Skeletal muscle tissue (tissue), 3 donors: ENCODE measurements at regions not wholly inside any gene's neighbourhood (a gene's known extent, or its start where the extent isn't known, plus 50 kb on each side); places are given as distances from the start of the nearest gene placed in this dataset.

Experiments used
- H3K27ac ChIP-seq: one replicate; pipeline ENCODE4 v1.7.0; 2013; ENCODE audit warnings: mild to moderate bottlenecking, low read depth, low read length, inconsistent platforms
- H3K27me3 ChIP-seq, 3 donors: one replicate each; pipeline ENCODE4 v1.7.0; 2013; ENCODE audit warnings: low read length in 3 of 3; ENCODE audit not compliant: control insufficient read depth in 3 of 3, insufficient read depth in 3 of 3
- H3K36me3 ChIP-seq, 3 donors: one replicate each; pipeline ENCODE4 v1.7.0; 2013; ENCODE audit warnings: low read length in 3 of 3; ENCODE audit not compliant: control insufficient read depth in 3 of 3, insufficient read depth in 3 of 3
- H3K4me1 ChIP-seq, 3 donors: one replicate each; pipeline ENCODE4 v1.7.0; 2013; ENCODE audit warnings: low read length in 3 of 3, mild to moderate bottlenecking in 3 of 3; ENCODE audit not compliant: control insufficient read depth in 3 of 3, insufficient read depth in 3 of 3
- H3K4me3 ChIP-seq, 3 donors: one replicate each; pipeline ENCODE4 v1.7.0; 2013; ENCODE audit warnings: low read length in 3 of 3
- H3K9ac ChIP-seq, 3 donors: one replicate each; pipeline ENCODE4 v1.7.0; 2013; ENCODE audit warnings: low read length in 3 of 3, mild to moderate bottlenecking in 3 of 3, moderate library complexity in 2 of 3, low read depth in 1 of 3
- H3K9me3 ChIP-seq, 3 donors: one replicate each; pipeline ENCODE4 v1.7.0; 2013; ENCODE audit warnings: low read length in 3 of 3; ENCODE audit not compliant: control insufficient read depth in 3 of 3
- donor health status: Osteomylitis.

DNA sequence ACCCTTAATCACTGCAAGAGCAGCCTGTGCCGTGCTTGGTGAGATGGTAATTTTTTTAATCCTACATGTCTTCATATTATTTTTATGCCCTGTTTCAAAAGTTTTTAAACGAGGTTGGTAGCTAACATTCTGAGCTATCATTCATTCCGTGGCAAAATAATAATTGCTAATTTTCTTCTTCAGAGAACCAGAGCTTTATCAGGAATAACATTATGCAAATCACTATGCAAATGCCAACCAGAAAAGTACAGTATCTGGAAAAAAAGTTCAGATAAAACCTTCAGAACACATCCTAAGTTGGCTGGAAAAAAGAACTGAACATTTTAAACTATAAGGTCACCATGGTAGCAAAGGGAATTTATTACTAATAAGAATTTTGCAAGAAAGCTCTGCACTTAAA is 165.1 kb upstream of the NABP1 start:
- Histone ChIP-seq H3K27me3 (no peaks in the 10 kb centered on the region), H3K9ac (no peak overlapping the region), H3K36me3 (no peaks in the 10 kb centered on the region), H3K4me3 (no peak overlapping the region), H3K4me1 (no peaks in the 10 kb centered on the region), H3K9me3 (no peaks in the 10 kb centered on the region), H3K27ac (no peak overlapping the region)

- Histone ChIP-seq H3K9me3 (no peaks in the 10 kb centered on the region), H3K36me3 (no peaks in the 10 kb centered on the region), H3K4me1 (no peaks in the 10 kb centered on the region), H3K4me3 (no peak overlapping the region), H3K27me3 (no peaks in the 10 kb centered on the region), H3K9ac (no peak overlapping the region), H3K27ac (no peak overlapping the region)
These were observed 163.3 kb upstream of the NABP1 start for GRCh38 chr2:191514613-191515012.

GRCh38 chr2:191515551-191515950 is 162.4 kb upstream of the NABP1 start:
- H3K9me3 ChIP-seq: no peaks in the 10 kb centered on the region
- H3K27me3 ChIP-seq: no peaks in the 10 kb centered on the region
- H3K4me1 ChIP-seq: no peaks in the 10 kb centered on the region
- H3K4me3 ChIP-seq: no peak overlapping the region
- no peaks in the 10 kb centered on the region for H3K36me3 ChIP-seq
- H3K27ac ChIP-seq: no peak overlapping the region
- H3K9ac ChIP-seq: no peak overlapping the region

DNA sequence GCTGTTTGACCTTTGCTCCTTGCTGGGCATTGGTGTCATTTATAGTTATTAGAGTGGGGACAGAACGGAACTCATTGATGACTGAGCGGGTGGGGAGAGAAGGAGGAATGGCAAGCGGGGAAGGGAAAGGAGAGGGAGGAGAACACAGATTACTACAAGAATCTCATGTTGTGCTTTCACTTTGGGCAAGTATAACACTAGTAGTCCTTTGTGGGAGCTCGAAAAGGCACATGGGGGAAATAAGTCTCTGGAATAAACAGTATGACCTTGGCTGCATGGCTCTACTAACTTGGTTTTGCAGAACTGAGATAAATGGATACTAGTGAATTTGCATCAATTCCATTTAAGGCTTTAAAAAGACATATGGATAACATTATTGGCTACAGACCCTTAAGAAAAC is 161.7 kb upstream of the NABP1 start:
- Histone ChIP-seq H3K4me3 (no peak overlapping the region), H3K9me3 (no peaks in the 10 kb centered on the region), H3K9ac (no peak overlapping the region), H3K4me1 (no peaks in the 10 kb centered on the region), H3K27ac (no peak overlapping the region), H3K36me3 (no peaks in the 10 kb centered on the region), H3K27me3 (no peaks in the 10 kb centered on the region)

DNA sequence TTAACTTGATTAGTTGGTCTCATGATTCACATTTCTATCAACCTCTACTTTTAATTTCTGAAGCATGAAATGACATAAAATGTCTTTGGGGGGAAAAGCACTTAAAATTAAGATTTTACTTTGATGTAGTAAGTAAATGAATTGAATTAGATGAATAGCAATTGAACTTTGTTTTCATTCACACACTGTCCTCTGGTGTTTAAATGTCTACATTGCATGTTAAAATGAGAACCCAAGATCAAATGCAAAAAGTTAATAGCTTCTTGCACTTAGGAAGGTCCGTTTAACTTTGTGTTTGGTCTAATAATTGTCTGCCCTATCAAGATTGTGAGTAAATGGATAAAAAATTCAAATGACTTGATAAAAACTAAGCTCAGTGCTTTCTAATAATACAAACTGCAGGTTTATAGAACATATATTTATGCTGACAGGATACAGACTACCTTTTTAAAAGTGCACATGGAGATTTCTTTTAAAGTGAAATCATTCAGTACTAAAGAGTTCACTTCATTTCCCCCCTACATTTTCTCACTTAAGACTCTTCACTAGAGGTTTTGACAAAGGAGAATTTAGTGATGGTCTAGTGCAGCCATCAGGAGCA is 156.2 kb upstream of the NABP1 start:
- Histone ChIP-seq H3K27ac (no peak overlapping the region), H3K4me3 (no peak overlapping the region), H3K36me3 (no peaks in the 10 kb centered on the region), H3K27me3 (no peaks in the 10 kb centered on the region), H3K9me3 (no peaks in the 10 kb centered on the region), H3K4me1 (no peaks in the 10 kb centered on the region), H3K9ac (no peak overlapping the region)

DNA sequence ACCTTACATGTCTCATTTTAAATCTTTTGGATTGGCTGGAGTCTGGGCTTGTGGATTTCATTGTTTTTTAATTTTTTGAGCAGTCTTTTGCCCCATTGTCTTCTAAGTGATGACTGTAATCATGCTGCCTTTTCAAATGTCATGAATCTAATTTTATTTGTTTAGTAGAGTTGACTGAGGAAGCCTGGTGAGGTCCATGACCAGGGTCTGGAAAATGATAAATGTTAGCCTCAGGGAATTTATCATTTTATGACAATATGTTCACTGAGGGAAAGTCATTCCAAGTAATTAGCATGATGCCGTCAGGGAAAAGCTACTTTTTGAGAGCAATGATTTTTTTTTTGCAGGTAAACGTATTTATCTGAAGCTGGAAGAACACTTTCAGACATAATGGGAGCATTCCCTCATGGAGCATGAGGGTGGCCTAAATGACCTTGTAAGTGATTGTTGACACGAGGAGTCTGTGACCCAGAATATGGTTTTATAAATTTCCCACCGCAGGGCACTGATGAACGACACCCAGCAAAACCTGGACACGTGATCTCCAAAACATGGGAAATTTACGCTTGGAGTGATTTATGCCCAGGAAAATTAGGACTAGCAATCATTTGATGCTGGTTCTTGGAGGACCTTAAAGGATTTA is 155.3 kb upstream of the NABP1 start:
- no peaks in the 10 kb centered on the region for H3K36me3 ChIP-seq
- H3K4me3 ChIP-seq: no peak overlapping the region
- H3K4me1 ChIP-seq: no peaks in the 10 kb centered on the region
- no peak overlapping the region for H3K27ac ChIP-seq
- H3K27me3 ChIP-seq: no peaks in the 10 kb centered on the region
- H3K9me3 ChIP-seq: no peaks in the 10 kb centered on the region
- no peak overlapping the region for H3K9ac ChIP-seq

GRCh38 chr2:191526091-191526490 is 151.8 kb upstream of the NABP1 start:
- Histone ChIP-seq H3K27me3 (no peaks in the 10 kb centered on the region), H3K36me3 (no peaks in the 10 kb centered on the region), H3K27ac (no peak overlapping the region), H3K9ac (no peak overlapping the region), H3K9me3 (no peaks in the 10 kb centered on the region), H3K4me1 (no peaks in the 10 kb centered on the region), H3K4me3 (no peak overlapping the region)

- no peak overlapping the region for H3K4me3 ChIP-seq
- H3K4me1 ChIP-seq: no peaks in the 10 kb centered on the region
- no peaks in the 10 kb centered on the region for H3K27me3 ChIP-seq
- H3K36me3 ChIP-seq: no peaks in the 10 kb centered on the region
- H3K9me3 ChIP-seq: no peaks in the 10 kb centered on the region
- H3K9ac ChIP-seq: no peak overlapping the region
- H3K27ac ChIP-seq: no peak overlapping the region
These were observed 151.4 kb upstream of the NABP1 start for GRCh38 chr2:191526536-191526935.

- no peaks in the 10 kb centered on the region for H3K27me3 ChIP-seq
- H3K36me3 ChIP-seq: no peaks in the 10 kb centered on the region
- no peaks in the 10 kb centered on the region for H3K9me3 ChIP-seq
- no peak overlapping the region for H3K27ac ChIP-seq
- no peak overlapping the region for H3K9ac ChIP-seq
- no peak overlapping the region for H3K4me3 ChIP-seq
- H3K4me1 ChIP-seq: no peaks in the 10 kb centered on the region
These were observed 150.9 kb upstream of the NABP1 start for GRCh38 chr2:191526953-191527556.

DNA sequence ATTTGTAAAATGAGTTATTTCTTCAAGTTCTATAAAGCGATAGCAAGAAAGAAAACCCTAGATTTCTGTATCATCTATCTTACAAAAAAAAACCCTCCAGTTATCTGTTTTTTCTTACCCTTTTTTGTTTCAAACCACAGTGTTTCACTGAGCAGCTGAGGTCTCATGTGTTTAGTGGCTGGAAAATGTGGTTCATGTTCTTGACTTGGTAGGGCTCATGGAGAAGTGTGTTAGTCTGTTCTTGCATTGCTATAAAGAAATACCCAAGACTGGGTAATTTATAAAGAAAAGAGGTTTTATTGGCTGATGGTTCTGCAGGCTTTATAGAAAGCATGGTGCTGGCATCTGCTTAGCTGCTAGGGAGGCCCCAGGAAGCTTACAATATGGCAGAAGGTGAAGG is 147.3 kb upstream of the NABP1 start:
- Histone ChIP-seq H3K36me3 (no peaks in the 10 kb centered on the region), H3K27me3 (no peaks in the 10 kb centered on the region), H3K27ac (no peak overlapping the region), H3K9me3 (no peaks in the 10 kb centered on the region), H3K4me1 (no peaks in the 10 kb centered on the region), H3K4me3 (no peak overlapping the region), H3K9ac (no peak overlapping the region)
